Midbrain (tissue), 1 donor: ENCODE measurements at regions not wholly inside any gene's neighbourhood (a gene's known extent, or its start where the extent isn't known, plus 50 kb on each side); places are given as distances from the start of the nearest gene placed in this dataset.

ENCODE experiments used
- DNase-seq: peaks from one replicate; lab custom pipeline; 2025; lab: John Stamatoyannopoulos, UW

DNA sequence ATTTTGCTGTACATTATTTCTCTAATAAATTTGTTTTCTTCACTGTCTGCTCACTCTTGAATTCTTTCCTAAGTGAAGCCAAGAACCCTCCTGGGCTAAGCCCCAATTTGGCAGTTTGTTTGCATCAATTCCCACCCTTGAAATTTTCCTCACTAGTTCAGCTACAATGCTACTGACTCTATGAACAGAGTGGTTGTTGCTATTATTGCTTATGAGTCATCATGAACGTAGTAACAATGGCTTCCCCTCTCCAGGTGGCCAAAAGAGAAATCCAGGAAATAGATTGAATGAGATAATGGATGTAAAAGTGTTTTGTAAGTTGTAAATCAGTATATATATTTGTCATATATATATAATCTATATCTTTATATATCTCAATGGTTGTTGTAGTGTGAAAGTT lies 193.0 kb downstream of the URB2 start:
- DNase-seq = no peak

DNA sequence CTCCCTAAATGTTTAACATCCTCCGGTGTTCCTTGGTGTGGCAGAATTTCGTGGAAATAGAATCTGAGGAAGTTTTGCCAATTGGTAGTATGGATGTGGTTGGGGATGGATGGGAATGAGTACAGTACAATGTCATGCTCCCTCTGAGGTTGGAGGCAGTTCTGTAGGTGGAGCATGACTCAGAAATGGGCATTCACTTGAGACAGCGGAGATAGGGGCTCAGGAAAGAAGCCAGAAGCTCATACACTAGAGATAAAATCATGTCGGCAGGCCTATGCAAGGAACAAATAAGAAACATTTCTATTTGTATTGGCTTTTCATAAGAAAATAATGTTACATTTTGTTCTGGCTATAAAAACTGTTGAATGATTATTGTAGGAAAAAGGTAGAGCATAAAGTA lies 196.0 kb downstream of the URB2 start:
- DNase-seq = no peak

DNA sequence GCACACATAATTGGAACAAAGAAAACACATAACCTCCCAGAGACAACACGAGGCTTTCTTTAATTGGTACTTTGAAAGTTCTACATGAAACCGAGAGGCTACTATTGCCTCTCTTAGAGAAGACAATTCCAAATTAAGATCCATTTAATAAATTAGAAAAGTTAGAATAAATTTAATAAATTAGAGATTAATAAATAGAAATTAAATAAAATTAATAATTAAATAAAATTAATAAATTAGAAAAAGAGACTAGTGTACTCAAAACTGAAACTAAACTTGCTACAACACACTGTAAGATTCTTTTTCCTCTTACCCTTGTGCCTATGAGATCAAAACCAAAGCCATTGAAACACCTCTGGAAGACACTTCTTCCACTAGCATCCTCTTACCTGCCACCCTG lies 199.0 kb downstream of the URB2 start:
- DNase-seq = no peak

DNA sequence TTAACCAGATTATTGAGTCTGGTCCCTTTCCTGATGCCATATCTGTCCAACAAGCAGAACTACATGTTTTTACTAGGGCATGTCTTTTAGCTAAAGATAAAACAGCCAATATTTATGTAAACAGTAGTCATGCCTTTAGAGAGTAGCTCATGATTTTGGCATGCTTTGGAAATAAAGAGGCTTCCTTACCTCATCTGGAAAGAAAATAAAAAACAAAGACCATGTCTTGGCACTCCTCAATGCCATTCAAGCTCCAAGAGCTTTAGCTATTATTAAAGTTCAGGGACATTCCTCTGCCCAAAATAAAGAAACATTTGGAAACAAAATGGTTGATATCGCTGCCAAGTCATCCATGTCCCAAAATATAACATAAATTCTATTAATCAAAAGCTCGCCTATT lies 202.4 kb downstream of the URB2 start:
- no peak for DNase-seq

DNA sequence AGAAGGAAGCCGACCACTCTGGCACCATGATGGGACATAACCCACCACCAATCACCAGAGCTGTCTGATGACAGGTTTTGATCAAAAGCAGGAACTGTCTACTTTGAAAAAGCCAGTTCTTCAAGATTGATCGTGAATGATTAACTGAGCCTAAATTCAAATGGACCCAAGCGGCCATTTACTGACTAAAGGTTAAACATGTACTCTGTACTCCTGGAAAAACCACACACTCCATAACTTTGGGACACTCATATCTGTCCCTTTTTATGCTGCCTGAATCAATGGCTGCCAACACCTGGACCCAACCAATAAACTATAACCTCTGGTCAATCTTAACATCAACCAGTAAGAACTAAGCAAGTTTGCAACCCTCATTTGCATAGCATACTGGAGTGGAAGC lies 206.6 kb downstream of the URB2 start:
- DNase-seq = no peak

DNA sequence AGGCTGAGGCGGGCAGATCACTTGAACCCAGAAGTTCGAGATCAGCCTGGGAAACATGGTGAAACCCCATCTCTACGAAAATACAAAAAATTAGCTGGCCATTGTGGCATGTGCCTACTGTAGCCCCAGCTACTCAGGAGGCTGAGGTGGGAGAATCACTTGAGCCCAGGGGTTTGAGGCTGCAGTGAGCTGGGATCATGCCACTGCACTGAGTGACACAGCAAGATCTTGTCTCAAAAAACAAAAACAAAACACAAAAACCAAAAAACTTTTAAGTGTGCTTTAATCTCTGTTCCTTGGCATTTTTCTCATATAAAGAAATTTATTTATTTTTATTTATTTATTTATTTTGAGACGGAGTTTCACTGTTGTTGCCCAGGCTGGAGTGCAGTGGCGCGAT lies 208.2 kb downstream of the URB2 start:
- no peak for DNase-seq

DNA sequence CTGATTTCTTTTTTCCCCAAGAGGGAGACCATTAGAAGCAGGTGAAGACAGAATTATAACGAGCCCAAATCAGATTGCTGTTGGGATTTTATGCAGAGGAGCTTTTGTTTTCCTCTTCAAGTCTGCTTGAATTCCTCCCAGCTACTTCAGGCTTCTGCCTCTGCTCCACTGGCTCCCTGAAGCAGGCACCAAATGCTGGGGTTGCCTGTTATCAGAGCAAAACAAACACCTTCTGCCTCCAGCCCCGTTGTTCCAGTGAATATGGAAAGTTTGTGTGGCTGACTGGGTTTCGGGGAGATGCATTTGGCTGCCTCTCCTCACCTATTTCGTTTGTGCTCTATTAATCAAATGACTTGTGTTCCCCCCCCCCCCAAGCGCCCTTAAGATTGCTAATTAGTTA lies 209.2 kb downstream of the URB2 start:
- DNase-seq = no peak

DNA sequence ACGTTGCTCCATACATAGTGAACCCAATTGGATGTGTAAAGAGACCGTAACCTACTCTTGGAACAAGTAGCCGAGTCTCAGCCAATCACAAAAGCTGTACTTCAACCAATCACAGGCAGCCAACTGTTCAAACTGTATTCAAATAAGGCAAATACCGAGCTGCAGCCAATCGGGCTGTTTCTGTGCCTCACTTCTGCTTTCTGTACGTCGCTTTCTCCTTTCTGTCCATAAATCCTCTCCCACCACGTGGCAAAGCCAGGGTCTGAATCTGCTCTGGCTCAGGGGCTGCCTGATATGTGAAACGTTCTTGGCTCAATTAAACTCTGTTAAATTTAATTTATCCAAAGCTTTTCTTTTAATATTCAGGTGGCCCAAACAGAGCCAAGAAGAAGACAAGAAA lies 210.3 kb downstream of the URB2 start:
- DNase-seq = no peak

DNA sequence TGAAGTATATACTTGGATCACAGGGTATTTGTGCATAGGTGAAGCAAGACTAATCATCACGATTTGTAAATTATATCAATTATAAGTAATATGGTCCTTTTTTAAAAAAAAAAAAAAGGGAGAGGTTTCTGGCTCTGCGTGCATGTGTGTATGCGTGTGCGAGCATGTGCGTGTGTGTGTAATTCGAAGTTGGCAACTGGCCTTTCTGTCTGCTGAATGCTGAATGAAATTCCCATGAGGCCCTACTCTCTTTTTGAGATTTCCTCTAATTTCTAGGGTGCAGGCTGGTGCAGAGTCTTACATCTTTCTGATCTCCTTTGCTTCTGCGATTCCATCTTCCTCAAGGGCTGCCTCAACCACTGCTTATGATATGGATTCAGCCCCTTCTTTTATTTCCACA lies 212.2 kb downstream of the URB2 start:
- DNase-seq = no peak

DNA sequence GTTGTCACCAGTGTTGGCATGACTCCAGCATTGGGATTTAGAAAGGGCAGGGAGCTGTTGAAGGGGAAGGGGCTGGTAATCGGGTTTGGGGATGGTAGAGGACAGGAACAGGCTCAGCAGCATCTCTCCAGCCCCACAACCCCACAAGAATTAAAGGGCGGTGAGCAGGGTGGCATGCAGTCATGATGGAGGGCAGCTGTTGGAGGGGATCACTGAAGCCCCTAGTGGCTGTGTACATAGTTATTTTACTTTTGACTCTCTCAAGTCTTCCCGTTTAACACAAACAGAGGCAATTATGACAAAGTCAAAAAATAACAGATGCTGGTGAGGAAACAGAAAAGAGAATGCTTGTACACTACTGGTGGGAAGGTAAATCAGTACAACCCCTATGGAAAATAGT lies 213.8 kb downstream of the URB2 start:
- DNase-seq = no peak

DNA sequence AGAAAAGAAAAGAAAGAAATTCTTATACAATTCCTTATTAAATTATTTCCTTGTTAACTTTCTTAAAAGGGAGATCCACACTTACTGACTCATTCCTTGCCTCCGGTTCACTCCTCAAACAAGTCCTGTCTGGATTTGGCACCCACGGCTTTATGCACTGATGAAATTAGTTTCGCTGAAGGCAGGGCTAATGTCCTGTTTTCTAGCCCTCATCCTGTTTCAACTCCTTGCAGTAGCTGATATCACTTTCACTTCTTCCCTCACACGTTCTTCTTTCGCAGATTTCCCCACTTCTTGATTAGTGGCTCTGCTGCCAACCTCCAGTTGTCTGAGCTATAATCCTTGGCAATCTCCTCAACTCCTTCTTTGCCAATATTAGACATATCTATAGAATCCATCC lies 215.2 kb downstream of the URB2 start:
- no peak for DNase-seq

DNA sequence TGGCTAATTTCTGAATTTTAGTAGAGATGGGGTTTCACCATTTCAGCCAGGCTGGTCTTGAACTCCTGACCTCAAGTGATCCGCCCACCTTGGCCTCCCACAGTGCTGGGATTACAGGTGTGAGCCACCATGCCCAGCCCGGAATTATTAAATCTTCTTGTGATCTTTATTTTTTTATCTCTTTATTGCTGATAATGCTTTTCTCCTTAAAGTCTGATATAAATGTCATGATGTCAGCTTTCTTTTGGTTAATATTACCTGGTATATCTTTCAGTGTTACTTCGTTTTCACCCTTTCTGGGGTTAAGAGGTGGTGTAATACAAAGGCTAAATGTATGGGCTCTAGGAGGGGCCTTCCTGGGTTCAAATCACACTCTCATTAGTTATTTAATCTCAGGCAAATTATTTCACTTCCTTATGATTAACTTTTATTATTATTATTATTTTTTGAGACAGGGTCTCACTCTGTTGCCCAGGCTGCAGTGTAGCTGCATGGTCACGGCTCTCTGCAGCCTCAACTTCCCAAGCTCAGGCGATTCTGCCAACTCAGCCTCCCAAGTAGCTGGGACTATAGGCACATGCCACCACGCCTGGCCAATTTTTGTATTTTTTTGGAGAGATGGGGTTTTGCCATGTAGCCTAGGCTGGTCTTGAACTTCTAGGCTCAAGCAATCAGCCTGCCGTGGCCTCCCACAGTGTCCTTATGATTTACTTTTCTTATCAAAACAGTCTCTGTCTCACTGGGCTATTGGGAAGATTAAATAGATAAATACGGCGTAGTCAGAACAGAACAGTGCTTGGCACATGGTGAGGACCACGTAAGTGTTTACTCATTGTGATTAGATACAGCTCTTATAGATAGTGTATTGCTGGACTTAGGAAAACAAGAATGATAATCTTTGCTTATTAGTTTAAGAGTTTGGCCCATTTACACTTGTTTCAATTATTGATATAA lies 216.5 kb downstream of the URB2 start:
- no peak for DNase-seq

DNA sequence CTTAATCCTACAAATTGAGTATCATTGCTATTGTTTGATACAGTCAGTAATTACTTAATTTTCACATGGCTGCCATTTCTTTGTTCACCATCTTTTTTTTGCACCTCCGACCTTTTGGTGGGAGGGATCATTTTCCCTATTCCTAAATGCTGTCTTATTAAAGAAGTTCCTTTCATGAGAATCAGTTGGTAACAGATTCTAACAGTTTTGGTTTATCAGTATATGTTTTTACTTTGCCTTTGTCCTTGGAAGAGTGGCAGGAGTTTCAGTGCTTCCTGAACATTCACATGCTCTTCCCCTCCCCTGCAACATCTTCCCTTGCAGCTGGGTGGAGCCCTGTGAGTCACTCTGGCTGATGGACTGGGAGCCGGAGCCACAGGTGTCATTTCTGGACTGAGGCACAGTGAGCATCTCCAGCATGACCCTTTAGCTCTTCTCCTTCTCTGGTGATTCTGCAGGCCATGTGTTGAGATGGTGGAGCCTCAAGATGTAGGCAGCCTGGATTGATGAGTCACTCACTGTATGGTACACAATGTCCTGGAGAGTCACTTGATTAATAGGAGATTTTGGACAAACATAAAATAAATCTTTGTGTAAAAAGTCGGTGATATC lies 217.7 kb downstream of the URB2 start:
- peak; percentile 3 for DNase-seq

DNA sequence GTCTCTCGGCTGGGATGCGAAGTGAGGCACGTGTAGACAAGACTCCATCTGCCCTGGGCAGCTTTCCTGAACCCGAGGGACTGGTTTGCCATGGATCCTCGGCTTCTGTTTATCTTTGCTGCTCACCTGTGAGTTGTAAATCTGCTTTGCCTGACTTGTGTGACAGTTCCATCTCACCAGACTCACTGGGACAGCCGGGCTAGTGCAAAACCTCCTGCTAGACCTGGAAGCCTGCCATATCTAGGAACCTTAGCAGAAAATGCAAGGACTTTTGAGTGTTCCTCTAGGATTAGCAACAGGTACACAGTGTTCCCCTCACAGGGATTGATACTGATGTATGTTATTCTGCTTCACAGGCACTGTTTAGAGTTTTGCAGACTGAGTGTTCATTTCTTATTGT lies 218.6 kb downstream of the URB2 start:
- no peak for DNase-seq

DNA sequence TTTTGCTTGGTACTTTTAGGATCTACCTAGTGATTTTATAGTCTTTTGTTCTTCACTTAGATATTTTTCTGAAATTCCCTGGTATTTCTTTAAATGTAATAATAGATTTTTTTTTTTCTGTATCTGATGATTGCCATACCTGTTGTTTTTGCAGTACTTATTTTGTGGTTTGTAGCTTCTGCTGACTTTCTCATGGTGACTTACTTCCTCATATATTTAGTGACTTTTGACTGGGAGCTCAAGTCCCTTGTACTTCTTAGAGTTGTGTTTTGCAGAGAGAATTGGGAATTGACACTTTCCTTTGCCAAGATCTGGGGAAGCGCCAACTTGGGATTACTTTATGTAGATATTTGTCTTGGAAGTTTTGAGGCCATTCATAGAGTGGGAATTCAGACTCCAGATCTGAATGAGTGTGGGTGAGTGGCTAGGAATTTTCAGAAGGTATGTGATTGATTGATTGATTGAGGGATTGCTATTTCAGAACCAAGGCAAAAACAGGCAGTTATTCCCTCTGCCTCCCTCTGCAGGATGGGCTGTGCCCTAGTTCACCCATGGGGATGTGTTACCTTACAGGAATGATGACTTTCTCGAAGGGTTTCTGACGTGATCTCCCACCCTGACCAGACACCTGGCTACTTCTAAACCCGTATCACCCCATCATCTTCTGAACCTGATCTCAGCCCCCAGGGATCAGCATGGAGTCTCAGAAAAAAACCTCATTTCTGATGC lies 219.5 kb downstream of the URB2 start:
- no peak for DNase-seq

DNA sequence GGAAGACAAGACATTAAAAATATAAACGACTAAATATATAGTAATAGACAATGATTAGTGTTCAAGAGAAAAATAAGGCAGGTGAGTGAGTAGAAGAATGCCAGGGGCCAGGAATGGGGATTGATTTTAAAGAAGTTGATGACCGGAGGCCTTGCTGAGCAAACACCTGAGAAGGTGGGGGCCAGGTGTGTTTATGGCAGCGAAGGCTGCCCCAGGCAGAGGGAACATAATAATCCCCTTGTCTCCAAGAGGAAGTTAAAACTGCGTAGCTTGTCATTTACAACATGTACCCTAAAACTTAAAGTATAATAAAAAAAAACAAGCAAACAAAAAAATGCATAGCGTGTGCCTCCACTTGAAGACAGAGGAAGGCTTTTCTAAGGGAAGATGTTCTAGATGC lies 220.3 kb downstream of the URB2 start:
- DNase-seq = no peak

DNA sequence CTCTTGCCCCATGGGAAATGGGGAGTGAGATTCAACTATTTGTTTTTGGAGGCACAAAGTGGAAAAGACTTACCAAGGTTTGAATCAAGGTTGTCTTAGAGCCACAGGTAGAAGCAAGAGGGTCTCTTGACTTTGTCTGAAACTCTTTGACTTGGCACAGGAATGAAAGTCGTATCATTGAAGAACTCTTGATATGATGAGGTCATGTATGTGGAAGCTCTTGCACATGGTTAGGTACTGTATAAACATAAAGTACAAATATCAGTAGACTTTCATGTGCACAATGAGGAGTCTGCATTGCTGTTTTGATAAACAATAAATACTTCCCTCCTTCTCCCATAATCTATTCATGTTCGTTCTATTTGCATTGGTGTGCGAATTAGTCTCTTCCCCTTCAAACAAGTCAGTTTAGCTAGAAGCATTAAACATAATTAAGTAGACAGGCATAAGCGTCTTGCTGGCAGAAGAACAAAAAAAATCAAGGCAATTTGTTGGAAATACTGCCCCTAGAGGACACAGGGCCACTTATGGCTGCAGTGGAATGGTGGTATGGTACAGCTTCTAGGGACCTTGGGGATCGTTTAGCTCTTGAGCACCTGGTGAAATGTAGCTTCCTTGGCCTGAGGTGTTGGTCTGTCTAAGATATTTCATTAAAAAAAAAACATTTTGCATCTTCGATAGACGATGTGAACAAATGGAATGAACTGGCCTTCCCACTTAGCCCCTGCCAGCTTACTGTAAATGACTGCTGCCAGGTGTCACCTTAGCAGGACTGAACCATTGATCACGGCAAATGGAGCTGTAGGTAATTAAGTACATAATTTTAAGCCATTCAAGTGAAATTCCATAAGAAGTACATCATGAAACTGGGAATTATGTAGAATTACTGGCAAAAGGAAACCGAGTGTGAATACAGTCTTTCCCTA lies 218.0 kb upstream of the GALNT2 start:
- DNase-seq = peak; percentile 3

DNA sequence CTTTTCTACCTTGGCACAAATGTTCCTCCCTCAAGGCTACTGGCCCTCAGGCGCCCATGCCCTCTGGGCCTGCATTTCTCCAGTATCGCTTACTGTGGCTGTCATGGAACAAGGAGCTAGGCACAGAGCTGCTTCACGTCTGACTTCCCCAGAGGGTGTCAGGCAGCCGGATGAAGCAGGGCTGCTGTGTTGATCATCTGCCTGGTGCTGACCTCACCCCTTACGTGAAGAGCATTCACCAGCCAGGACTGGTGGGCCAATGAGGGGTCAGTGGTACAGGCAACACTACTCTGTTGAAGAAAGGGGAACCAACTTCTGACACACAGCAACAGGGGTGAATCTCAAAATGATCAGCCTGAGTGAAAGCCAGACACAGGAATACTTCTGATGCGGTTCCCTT lies 215.5 kb upstream of the GALNT2 start:
- no peak for DNase-seq

DNA sequence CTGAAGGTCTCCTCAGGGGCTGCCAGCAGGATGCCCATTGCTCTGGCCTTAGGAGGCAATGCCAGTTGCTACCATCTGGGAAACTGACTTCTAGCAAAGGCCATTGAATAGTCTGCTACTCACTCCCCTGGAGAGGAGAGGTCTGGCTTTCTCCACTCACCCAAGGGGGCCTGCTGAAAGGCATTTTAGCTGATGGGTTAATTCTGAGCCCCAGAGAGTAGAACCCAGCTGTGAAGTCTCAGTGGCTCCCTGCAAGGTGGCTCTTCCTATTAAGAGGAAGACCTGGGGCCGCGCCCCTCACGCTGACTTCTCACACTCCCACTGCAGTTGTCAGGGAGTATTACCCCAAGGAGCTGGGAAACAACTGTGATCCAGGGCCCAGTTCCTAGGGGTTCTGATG lies 213.3 kb upstream of the GALNT2 start:
- no peak for DNase-seq

DNA sequence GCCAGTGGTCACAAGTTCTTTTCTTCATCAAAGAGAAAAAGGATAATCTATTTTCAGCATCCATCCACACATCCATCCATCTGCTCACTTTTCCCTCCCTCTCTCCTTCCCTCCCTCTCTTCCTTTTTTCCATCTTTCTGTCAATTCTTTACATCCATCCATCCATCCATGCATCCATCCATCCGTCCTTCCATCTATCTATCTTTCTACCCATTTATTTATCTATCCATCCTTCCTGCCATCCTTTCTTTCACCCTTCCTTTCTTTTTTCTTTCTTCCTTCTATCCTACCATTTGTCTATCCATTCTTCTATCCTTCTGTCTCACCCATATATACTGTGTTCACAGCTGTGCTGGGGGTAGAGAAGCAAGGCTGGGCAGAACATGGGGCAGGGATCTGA lies 212.4 kb upstream of the GALNT2 start:
- no peak for DNase-seq

DNA sequence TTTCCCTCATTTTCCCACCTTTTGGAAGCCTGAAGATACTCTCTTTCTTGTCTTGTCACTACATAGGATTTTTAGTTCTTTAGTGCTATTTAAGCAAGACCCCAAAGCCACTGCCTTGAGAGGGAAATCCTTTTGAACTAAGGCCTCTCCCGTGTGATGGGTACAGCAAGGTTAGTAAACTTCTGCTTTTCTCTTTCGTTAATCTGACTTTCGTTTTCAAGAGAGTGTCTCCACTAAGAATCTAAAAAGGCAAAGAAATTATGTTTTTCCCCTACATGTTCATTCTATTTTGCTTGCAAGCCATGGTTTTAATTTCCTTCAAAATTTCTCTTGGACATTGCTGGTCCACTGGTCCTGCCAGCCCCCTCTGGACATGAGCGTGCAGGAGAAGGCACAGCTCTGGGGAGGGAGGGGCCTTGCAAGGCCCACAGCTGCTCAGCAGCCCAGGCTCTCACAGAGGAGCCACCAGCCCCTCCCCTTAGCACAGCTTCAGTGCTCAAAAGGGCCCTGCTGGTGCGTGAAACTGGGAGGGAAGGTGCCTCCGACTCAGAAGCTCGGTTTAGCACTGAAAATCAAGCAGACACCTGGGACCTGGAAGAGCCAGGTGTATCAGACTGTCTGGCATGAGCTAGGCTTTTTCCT lies 210.9 kb upstream of the GALNT2 start:
- DNase-seq = peak; percentile 35
